GM12891 (cell line): ENCODE measurements at regions not wholly inside any gene's neighbourhood (a gene's known extent, or its start where the extent isn't known, plus 50 kb on each side); places are given as distances from the start of the nearest gene placed in this dataset.
A peak's percentile ranks its signal among the peaks of the same experiment; 100 is the strongest.

Experiments
- DNase-seq: peaks from one replicate; pipeline ENCODE4 v3.0.0; 2011; ENCODE audit warnings: low spot score; ENCODE audit not compliant: insufficient read length
- FAIRE-seq: peaks from 2 replicates; lab custom pipeline; 2011; peaks lifted over from hg19 to GRCh38; lab: Jason Lieb, UNC
- PAX5 ChIP-seq: IDR thresholded peaks from 2 replicates; pipeline ENCODE4 v1.6.1; 2011; ENCODE audit warnings: low read length, moderate library complexity, mild to moderate bottlenecking; ENCODE audit not compliant: insufficient read depth, severe bottlenecking
- POLR2A ChIP-seq: IDR thresholded peaks from 2 replicates; pipeline ENCODE4 v1.6.1; 2011; ENCODE audit warnings: low read depth, low read length, control low read depth
- POLR2AphosphoS5 ChIP-seq: IDR thresholded peaks from 2 replicates; pipeline ENCODE4 v1.6.1; 2011; ENCODE audit warnings: low read depth, low read length, control low read depth
- POU2F2 ChIP-seq: IDR thresholded peaks from 2 replicates; pipeline ENCODE4 v1.6.1; 2011; ENCODE audit warnings: low read depth, mild to moderate bottlenecking, control low read depth, low read length, moderate library complexity
- SPI1 ChIP-seq: IDR thresholded peaks from 2 replicates; pipeline ENCODE4 v1.6.1; 2011; ENCODE audit warnings: low read depth, low read length, control low read depth
- TAF1 ChIP-seq: IDR thresholded peaks from 2 replicates; pipeline ENCODE4 v1.6.1; 2011; ENCODE audit warnings: low read depth, low read length, control low read depth

DNA sequence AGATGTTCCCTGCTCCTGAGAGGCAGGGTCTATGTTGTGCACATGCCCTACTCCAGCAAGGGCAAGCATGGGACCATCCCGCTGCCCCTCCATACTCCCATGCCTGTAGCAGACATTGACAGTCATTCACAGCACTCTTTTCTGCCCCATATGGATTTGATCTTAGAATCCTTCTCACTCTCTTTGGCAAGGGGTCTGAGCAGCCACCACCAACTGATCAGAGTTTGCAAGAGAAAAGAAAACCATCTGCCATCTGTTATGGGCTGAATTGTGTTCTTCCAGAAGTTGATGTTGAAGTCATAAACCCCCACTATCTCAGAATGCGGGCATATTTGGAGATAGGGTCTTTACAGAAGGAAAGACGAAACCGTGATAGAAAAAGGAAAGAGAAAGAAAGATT, 315.1 kb upstream of the CLINT1 start:
- no peak for FAIRE-seq

DNA sequence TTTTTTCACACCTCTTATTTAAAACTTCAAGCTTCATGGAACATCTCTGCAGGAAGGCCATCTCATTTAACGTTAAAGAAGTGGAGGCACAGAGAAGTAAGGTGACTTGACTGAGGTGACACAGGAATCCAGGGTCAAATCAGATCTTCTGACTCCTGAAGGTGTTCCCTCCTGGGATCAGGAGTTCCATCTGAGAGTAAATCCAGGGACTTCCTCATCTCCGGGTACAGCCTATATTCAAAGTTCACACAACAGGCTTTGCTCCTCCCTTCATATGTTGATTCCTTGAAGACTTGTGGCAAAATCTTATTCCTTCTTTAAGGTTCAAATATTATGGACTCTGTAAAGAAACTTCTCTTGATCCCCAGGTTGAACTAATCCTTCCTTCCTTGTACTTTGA, 313.1 kb upstream of the CLINT1 start:
- DNase-seq = no peak
- TF ChIP-seq SPI1 (no peak), TAF1 (no peak), POU2F2 (no peak), POLR2A (no peak), POLR2AphosphoS5 (no peak), PAX5 (no peak)
- no peak for FAIRE-seq

More for the DNA sequence above, 315.1 kb upstream of the CLINT1 start:
- no peak for TF ChIP-seq POLR2AphosphoS5
- TF ChIP-seq PAX5 = no peak
- TF ChIP-seq TAF1 = no peak
- TF ChIP-seq SPI1 = no peak
- no peak for TF ChIP-seq POLR2A
- no peak for TF ChIP-seq POU2F2
- no peak for DNase-seq

GRCh38 chr5:158170534-158170933, 311.6 kb upstream of the CLINT1 start:
- no peak for FAIRE-seq
- TF ChIP-seq SPI1 (peak; percentile 18; the same call in 1 of the 2 replicates), POLR2A (no peak), POLR2AphosphoS5 (no peak)
- DNase-seq = no peak

- FAIRE-seq (no peak), DNase-seq (no peak)
- TF ChIP-seq TAF1 (no peak), POLR2A (no peak), PAX5 (no peak), POLR2AphosphoS5 (no peak), SPI1 (no peak), POU2F2 (no peak)
Measured at GRCh38 chr5:158170060-158170459, 311.1 kb upstream of the CLINT1 start.

DNA sequence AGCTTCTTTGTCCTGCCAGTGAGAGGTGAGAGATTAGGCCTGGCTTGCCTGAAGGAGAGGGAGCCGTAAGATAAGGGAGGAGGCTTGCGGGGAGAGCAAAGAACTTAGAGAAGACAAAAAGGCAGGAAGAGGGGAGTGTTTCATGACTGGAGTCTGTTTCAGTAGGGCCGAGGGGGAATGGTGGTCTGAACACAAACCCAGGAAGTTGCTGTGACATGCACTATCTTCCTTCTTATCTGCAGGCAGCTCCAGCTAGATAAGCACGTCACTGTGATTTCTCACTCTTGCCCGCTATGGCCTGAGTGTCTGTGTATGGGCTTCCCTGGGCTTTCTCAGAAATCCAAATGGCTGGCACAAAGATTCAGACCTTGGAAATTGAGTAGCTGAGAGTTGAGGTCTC, 307.5 kb upstream of the CLINT1 start:
- TF ChIP-seq SPI1 (no peak), POLR2A (no peak), POU2F2 (no peak), POLR2AphosphoS5 (no peak), PAX5 (no peak), TAF1 (no peak)
- FAIRE-seq = no peak
- DNase-seq = no peak

DNA sequence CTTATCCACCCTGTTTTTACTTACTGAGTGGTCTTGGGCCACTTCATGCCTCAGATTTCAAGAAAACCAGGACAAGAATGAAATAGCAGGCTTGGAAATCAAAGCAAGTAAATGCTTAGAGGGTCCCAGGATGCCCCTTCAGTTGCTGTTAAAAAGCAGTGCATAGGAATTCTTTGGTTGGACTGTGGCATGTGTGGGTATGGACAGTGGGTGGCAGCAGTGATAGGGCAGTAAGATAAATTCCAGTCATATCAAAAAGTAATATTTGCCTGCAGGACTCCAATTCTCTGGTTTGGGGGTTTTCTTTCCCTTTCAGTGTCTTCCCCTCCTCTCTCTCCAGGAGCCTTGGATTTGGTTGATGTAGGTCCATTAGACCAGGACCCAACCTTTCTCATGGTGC, 306.7 kb upstream of the CLINT1 start:
- TF ChIP-seq POLR2A (no peak), TAF1 (no peak), POLR2AphosphoS5 (no peak), PAX5 (no peak), POU2F2 (no peak), SPI1 (no peak)
- FAIRE-seq (no peak), DNase-seq (no peak)

GRCh38 chr5:158164296-158165047, 305.5 kb upstream of the CLINT1 start:
- DNase-seq (no peak), FAIRE-seq (no peak)
- TF ChIP-seq POLR2AphosphoS5 (no peak), POLR2A (no peak), SPI1 (no peak), PAX5 (no peak), POU2F2 (no peak), TAF1 (no peak)

DNA sequence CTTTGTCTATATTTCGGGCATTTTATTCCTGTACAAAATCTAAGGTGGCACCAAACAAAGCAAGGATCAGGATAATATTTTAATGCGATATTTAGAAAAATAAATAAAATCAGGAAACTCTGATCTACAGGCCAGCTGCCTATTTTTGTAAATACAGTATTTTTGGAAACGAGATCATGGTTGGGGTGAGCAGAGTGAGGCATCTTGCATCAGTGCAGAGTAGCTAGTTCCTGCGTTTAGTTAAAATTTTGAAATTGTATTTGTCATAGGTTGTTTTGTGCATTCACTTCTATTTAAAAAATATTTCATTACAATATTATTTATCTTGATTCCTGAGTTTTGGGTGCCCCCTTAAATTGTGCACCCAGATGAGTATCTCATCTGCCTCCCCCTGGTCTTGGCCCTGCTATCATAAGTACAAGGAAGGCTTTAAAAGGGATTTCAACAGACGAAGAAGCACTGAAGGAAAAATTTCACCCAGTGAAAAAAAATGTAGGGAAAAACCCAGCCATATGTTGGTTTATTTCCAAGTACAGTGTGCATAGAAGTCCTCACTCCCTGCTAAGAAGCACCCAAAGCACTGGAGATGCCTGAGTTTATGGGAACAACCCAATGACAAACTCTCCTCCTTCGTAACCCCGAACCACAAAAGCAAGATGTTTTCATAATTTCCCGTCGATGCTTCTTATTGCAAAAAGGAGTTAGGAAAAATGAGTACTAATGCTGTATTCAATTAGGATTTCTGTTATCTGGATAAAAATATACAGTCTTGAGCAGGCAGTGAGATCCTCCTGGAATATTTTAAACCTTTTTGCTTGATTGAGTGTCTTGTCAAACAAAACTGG, 304.7 kb upstream of the CLINT1 start:
- TF ChIP-seq POLR2A (no peak), POLR2AphosphoS5 (no peak), PAX5 (no peak), TAF1 (no peak), SPI1 (no peak), POU2F2 (no peak)
- FAIRE-seq = no peak
- no peak for DNase-seq

DNA sequence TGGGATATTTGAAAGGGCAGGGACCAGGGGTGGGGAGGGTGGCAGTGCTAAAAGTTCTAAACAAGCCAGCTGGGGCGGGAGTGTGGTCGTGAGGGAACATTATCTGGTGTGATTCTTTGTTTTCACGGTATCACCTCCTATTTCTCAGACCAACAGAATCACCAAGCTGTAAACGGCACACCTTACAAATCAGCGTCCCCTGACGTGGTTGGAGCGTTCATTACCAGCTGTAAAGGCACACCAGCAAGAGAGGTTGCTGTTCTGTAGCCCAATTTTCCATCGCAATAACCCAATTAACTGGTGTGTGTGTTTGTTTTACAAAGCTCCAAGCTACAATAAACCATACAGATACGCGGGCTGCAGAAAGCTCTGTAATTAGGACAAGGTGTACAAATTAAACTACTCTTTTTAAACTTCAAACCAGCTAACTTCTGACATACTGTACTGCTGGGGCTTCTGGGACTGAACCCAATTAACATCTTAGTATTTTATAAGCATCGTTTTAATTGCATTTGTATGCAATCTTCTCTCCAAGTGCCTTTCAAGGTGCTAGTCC, 303.6 kb upstream of the CLINT1 start:
- no peak for DNase-seq
- FAIRE-seq = no peak

More for the DNA sequence above, 303.6 kb upstream of the CLINT1 start:
- TF ChIP-seq SPI1 (no peak), POLR2AphosphoS5 (no peak), POU2F2 (no peak), PAX5 (no peak), POLR2A (no peak), TAF1 (no peak)
